Esophagus muscularis mucosa (tissue), 4 donors: ENCODE measurements at regions not wholly inside any gene's neighbourhood (a gene's known extent, or its start where the extent isn't known, plus 50 kb on each side); places are given as distances from the start of the nearest gene placed in this dataset.

Experiments
- DNase-seq: peaks from one replicate; pipeline ENCODE4 v3.0.0-alpha.2; 2017; ENCODE audit errors: extremely low spot score
- H3K27ac ChIP-seq, 4 donors: fragments of 200-600 bp; sonication (generic); replicated peaks in 1 of 4; 1 replicate in 3 of 4; 2 replicates in 1 of 4; pipeline ENCODE4 v1.5.1; 2016 to 2019; ENCODE audit warnings: mild to moderate bottlenecking in 1 of 4
- H3K27me3 ChIP-seq, 4 donors: fragments of 200-600 bp; sonication (generic); one replicate each; pipeline versions ENCODE4 v1.5.1 to v1.6.0; 2016 to 2019
- H3K36me3 ChIP-seq, 4 donors: fragments of 200-600 bp; sonication (generic); one replicate each; pipeline ENCODE4 v1.5.1; 2016 to 2019
- H3K4me1 ChIP-seq, 4 donors: fragments of 200-600 bp; sonication (generic); one replicate each; pipeline ENCODE4 v1.5.1; 2016 to 2019
- H3K4me3 ChIP-seq, 4 donors: fragments of 200-600 bp; sonication (generic); 1 replicate in 2 of 4; 2 replicates in 2 of 4; pipeline ENCODE4 v1.5.1; 2016 to 2019; ENCODE audit warnings: mild to moderate bottlenecking in 4 of 4, moderate library complexity in 1 of 4
- H3K9me3 ChIP-seq, 4 donors: fragments of 200-600 bp; sonication (generic); 1 replicate in 3 of 4; 2 replicates in 1 of 4; pipeline ENCODE4 v1.5.1; 2016 to 2019
- CTCF ChIP-seq, 3 experiments: fragments of 200-600 bp in 2 of 3; fragments of 450-650 bp in 1 of 3; sonication (generic) in 2 of 3; IDR thresholded peaks; one replicate each; pipeline ENCODE4 v1.5.1; 2017 to 2019; ENCODE audit warnings: antibody characterized with exemption in 3 of 3, mild to moderate bottlenecking in 2 of 3, moderate library complexity in 1 of 3
- EP300 ChIP-seq: sonication (generic); formaldehyde crosslinking; IDR thresholded peaks from one replicate; pipeline ENCODE4 v1.6.1; 2017; ENCODE audit warnings: antibody characterized with exemption
- POLR2A ChIP-seq: fragments of 450-650 bp; IDR thresholded peaks from one replicate; pipeline ENCODE4 v1.6.1; 2017; ENCODE audit warnings: antibody characterized with exemption, moderate library complexity, mild to moderate bottlenecking, low read depth
- POLR2AphosphoS5 ChIP-seq, 2 donors: sonication (generic); formaldehyde crosslinking; IDR thresholded peaks; one replicate each; pipeline ENCODE4 v1.6.1; 2017; ENCODE audit warnings: antibody characterized with exemption in 2 of 2
- WGBS: methylation state at CpG from one replicate; pipeline ENCODE4 v1.1.5; 2018; 5-methylcytosine and 5-hydroxymethylcytosine counted together
- intact Hi-C: fragments of 100-400 bp; cut with DNase I; formaldehyde crosslinking; loops from one replicate; pipeline ENCODE4 v1.15.1; 2023

GRCh38 chr6:85273870-85274269, 176.0 kb upstream of the NT5E start:
- intact Hi-C loops, result no loop called here
- no peaks in the 10 kb centered on the region for H3K36me3 ChIP-seq
- H3K4me3 ChIP-seq, result no peak overlapping the region
- no peaks in the 10 kb centered on the region for H3K27me3 ChIP-seq
- TF ChIP-seq POLR2AphosphoS5 (IDR thresholded peaks at IDR 0.05) (no peak), EP300 (no peak), POLR2A (no peak), CTCF (IDR thresholded peaks at IDR 0.05) (no peak)
- H3K9me3 ChIP-seq, result no peaks in the 10 kb centered on the region
- no peak overlapping the region for H3K27ac ChIP-seq
- H3K4me1 ChIP-seq, result no peaks in the 10 kb centered on the region
- DNase-seq, result no peak

DNA sequence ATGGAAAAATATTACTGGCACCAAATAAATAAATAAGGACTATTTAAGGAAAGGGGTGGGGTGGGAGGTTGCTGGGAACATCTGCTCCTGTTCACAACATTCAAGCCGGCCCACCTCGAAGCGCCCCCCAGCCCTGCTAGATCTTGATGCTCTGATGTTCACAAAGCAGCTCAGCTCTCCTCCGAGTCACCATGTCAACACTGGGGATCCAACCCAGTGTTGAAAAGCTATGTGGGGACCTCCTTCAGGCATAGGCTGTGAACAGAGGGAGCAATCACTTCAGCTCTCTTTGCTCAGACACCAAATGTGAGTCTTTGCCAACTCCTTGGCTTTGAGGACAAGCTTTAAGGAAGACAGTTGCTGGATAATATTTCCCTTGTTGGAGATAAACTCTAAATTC, 176.8 kb upstream of the NT5E start:
- intact Hi-C loops, result no loop called here
- Histone ChIP-seq H3K36me3 (no peaks in the 10 kb centered on the region), H3K4me1 (no peaks in the 10 kb centered on the region), H3K27me3 (no peaks in the 10 kb centered on the region), H3K9me3 (no peaks in the 10 kb centered on the region), H3K27ac (no peak overlapping the region), H3K4me3 (no peak overlapping the region)
- 78% methylated on average over 4 of the region's 4 CpGs for WGBS
- DNase-seq, result no peak
- no peak for TF ChIP-seq POLR2A
- TF ChIP-seq CTCF (IDR thresholded peaks at IDR 0.05), result no peak
- TF ChIP-seq POLR2AphosphoS5 (IDR thresholded peaks at IDR 0.05), result no peak
- TF ChIP-seq EP300, result no peak

GRCh38 chr6:85272592-85272991, 177.3 kb upstream of the NT5E start:
- intact Hi-C loops, result no loop called here
- no peak overlapping the region for H3K4me3 ChIP-seq
- H3K4me1 ChIP-seq, result no peaks in the 10 kb centered on the region
- peaks cover 0 to under 1% (median 0%) of the 10 kb centered on the region in 4 donors for H3K9me3 ChIP-seq
- H3K36me3 ChIP-seq, result no peaks in the 10 kb centered on the region
- no peak for TF ChIP-seq POLR2AphosphoS5 (IDR thresholded peaks at IDR 0.05)
- no peak for TF ChIP-seq POLR2A
- no peak for TF ChIP-seq CTCF (IDR thresholded peaks at IDR 0.05)
- no peak for TF ChIP-seq EP300
- no peak overlapping the region for H3K27ac ChIP-seq
- no peak for DNase-seq
- WGBS, result 87% methylated on average over 3 of the region's 3 CpGs
- no peaks in the 10 kb centered on the region for H3K27me3 ChIP-seq

GRCh38 chr6:85262621-85263020, 187.3 kb upstream of the NT5E start:
- DNase-seq, result no peak
- no peak for TF ChIP-seq CTCF (IDR thresholded peaks at IDR 0.05)
- TF ChIP-seq POLR2A, result no peak
- TF ChIP-seq EP300, result no peak
- no peak for TF ChIP-seq POLR2AphosphoS5 (IDR thresholded peaks at IDR 0.05)
- Histone ChIP-seq H3K4me1 (no peaks in the 10 kb centered on the region), H3K27me3 (no peaks in the 10 kb centered on the region), H3K27ac (no peak overlapping the region), H3K4me3 (no peak overlapping the region), H3K9me3 (peaks cover 0 to 3% (median 0%) of the 10 kb centered on the region in 4 donors), H3K36me3 (no peaks in the 10 kb centered on the region)
- intact Hi-C loops, result no loop called here
- WGBS, result 71% methylated on average over 3 of the region's 3 CpGs

DNA sequence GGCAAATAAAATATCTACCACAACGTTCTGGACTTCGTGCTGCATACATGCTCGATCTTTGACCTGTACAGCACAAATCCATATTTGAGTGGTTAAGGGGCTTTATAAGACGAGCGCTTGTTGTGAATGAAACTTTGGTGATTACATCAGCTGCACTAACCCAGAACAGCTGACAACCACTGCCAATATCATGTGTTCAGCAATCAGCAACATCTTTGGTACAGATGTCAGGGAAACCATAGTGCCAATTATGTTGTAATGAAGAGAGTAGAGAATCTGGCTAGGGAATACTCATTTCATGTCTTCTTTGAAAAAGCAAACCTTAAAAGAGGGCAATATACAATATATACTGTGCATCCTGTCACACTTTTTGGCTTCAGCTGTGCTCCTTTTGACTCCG, 188.6 kb upstream of the NT5E start:
- Histone ChIP-seq H3K4me1 (no peaks in the 10 kb centered on the region), H3K27me3 (no peaks in the 10 kb centered on the region), H3K27ac (no peak overlapping the region), H3K36me3 (no peaks in the 10 kb centered on the region), H3K9me3 (no peaks in the 10 kb centered on the region), H3K4me3 (no peak overlapping the region)
- TF ChIP-seq CTCF (IDR thresholded peaks at IDR 0.05), result no peak
- no peak for TF ChIP-seq EP300
- no peak for TF ChIP-seq POLR2AphosphoS5 (IDR thresholded peaks at IDR 0.05)
- no peak for TF ChIP-seq POLR2A
- WGBS, result 77% methylated on average over 6 of the region's 6 CpGs
- no peak for DNase-seq
- intact Hi-C loops, result no loop called here
